Suppressor macrophage (primary cell): ENCODE measurements at regions not wholly inside any gene's neighbourhood (a gene's known extent, or its start where the extent isn't known, plus 50 kb on each side); places are given as distances from the start of the nearest gene placed in this dataset.
A peak's percentile ranks its signal among the peaks of the same experiment; 100 is the strongest.

ENCODE experiments used
- DNase-seq, 4 experiments: peaks; one replicate each; pipeline ENCODE4 v3.0.0-alpha.2; 2020 to 2022

DNA sequence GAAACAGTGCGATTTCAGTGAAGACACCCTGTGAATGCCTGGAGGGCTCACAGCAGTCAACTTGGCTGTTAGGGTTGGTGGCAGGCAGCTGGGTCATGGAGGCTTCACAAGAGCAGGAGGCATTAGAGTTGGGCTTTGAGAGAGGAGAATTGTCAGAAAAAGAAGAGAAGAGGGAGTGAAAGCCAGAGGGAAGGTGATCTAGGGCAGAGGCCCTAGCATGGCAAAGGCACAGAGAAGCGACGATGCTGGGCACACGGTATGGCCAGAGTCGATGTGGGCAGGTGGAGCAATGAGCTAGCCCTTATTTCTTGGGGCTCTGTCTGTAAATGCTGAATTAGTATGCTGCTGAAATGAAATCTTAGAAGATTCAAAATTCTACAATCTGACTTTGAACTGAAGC is 52.6 kb upstream of the OLFM4 start:
- no peak for DNase-seq

DNA sequence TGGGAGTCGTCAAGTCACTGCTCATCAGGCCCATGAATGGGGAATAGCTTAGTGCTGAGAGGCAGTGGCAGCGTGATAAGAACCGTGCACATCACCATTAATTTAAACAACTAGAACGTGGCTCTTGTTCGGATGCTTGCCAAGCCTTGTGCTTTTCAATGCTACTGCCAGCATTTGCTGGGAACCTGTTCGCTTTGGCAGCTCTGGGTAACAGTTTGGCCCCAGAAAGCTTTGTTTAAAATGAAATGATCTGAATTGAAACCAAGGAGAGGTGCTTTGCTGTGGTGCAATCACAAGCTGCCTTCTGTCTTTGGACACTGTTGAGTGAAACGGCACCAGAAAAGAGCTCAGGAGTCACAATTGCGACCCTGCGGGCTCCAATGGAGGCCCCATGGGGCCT is 53.5 kb upstream of the OLFM4 start:
- no peak for DNase-seq

DNA sequence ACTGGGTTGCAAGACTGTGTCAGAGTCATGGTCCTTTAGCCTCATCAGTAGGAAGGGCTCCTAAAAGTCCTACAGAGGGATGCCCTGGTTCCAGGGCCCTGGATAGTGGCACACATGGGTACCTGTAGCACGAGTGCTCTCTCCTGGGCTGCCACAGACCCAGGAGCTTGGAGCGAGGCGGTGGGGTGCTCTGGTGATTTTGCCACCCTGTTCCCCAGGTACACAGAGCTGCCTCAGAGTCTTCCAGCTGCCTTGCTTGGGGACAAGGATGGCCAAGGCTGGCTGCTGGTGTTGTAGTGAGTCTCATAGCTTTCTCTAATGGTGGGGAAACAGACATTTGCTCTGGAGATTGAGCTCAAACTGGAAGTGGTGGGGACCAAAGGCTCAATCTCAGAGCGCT is 53.9 kb upstream of the OLFM4 start:
- no peak for DNase-seq

DNA sequence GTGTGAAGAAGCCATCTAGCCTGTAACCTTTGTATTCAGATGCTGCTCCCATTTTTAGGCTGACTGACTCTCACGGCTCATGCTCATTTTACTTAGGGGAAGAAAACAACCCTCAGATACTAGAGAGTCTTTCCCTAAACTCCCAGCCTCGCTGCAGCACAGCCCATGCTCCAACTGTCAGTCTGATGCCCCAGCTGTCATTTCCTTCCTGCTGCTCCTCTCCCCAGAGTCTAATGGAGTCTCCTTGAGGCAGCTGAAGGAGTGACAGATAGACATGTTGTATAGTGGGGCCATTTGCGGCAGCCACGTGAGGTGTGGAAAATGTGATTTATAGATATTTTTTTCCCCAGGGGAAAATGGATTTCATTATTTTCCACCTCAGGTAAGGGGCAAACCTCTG is 59.2 kb upstream of the OLFM4 start:
- DNase-seq: no peak

DNA sequence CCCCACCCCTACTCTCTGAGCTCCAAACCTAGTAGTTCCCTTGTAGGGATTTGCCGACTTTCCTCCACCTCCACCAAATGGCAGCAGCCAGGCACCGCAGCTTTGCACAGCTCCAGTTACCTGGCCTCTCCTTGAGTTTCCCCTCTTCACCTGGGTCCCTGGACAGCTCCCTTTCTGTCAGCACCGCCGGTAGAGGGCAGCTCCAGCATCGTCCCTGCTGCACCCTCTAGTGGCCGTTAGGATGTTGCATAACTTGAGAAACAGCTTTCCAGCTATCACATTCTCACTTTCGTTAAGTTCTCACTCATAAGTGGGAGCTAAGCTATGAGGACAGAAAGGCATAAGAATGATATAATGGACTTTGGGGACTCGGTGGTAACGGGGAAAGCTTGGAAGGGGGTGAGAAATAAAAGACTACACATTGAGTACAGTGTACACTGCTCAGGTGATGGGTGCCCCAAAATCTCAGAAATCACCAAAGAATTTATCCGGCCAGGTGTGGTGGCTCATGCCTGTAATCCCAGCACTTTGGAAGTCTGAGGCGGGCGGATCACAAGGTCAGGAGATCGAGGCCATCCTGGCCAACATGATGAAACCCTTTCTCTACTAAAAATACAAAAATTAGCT is 60.4 kb upstream of the OLFM4 start:
- peak; percentile 74 to 91 (median 84) for DNase-seq

DNA sequence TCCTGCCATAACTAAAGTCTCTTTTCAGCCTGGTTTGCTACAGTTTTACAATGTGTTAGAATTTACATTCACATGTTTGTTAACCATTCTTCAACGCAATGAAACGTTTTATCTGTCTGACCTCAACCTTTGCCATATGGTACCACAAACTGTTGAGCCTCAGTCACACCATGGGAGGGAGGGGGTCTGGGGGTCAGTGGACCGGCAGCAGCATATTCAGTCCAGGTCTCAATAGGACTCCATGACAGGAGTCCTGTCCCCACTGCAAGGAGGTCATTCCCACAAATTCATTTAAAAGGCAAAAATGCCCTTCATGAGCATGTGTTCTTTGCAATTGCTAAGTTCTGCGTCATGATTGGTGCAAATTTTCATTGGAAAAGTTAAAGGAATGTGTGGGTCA is 66.6 kb upstream of the OLFM4 start:
- no peak for DNase-seq

DNA sequence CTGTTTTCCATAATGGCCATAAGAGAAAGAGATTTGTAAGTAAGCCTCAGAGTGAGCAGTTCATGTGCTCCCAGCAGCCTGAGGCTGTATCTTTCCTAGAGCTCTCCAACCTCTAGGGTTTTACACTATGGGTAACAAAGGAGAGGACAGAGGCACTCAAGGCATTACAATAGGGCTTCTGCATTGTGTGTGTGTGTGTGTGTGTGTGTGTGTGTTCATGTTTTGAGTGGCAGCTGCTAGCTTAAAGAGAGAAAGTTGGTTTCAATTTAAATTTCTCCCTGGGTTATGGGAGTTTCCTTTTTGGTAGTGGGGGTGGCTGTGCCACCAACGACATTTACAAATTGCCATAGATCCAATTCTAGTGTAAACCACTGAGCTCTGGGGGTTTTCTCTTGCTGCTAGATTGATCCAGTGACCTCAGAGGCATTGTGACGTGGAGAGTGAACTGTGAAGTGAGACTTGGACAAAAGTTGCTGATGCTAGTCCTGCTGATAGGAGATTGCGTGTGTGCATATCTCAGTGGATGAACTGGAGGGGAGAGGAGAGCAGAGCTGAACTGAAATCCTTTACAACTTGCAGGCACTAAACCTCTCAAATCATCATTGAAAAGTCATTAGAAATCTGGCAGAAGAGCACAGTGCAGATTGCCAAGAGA is 67.2 kb upstream of the OLFM4 start:
- no peak for DNase-seq

DNA sequence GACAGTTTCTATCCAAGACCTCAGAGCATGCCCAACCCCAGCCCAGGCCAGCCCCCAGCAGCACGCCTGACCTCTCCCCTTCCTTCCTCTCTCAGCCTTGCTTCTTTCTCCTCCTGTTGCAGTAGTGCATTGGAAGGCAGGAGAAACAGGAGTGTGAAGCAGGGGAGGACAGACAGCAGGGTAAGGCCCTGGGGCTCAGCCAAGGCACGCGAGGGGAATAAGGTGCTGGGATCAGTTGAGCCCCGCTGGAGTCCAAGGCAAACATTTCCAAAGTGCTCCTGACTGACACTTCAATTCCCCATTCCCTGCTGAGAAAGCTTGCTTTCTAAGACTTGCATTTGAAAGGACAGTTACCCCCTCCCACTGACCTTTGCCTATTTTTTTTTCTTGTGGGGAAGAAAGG is 73.1 kb upstream of the OLFM4 start:
- DNase-seq: no peak

DNA sequence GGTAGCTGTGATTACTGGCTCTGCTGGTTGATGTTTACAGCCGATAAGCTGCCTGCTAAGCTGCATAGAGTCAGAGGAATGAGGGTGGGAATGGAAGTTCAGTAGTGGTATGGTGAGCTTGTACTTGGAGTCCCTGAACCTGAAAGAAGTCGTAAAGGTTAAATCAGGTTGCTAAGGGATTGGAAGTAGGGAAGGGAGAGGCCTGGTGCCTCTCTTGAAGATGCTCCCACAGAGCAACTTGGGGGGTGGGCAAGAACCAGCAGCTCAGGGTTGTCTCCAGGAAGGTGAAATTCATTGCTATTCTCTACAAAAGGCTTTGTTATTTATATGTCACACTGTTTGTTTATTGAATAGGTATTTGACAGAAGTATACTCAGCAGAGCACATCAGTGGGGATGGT is 73.8 kb upstream of the OLFM4 start:
- DNase-seq: no peak

DNA sequence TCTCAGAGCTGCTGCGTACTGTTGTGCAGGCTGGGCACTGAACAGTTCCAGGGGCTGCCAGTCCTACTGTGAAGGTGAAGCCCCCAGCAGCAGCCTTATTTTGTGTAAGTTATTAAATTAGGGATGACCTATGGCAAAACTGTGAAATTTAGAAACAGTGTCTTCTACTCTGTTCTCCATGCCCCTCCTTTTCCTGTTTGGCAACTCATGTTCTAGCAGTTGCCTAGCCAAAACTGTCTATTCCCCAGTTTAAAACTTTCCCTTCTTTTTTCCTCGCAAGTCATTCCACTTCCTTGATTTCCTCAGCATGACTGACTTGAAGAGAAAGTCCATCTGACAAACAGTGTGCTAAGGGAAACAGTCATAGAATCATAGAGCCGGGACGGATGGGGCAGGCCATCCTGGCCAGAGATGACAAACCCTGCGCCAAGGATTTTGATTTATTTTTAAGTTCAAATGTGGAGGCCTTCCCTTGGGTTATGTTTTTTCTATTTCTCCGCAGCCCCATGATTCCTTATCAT is 78.1 kb upstream of the OLFM4 start:
- DNase-seq: peak in 1 of 4 experiments; percentile 34

DNA sequence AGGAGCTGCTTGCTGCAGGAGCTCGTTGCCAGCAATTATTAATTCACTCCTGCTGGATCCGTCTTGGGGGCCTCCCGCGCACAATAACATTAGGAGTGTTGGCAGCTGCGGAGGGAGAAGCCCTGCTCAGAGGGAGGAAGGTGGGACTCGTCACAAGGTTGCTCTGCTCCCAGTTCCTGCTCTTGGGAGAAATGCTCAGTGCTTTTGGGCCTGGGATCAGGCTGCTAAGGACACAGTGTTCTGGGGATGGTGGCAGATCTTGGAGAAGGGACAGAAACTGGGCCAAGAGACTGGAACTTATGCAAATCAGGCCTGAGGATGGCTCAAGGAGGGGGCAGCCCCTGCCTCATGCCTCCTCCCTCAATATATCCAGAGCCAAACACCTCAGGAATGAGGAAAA is 78.9 kb upstream of the OLFM4 start:
- DNase-seq: no peak

DNA sequence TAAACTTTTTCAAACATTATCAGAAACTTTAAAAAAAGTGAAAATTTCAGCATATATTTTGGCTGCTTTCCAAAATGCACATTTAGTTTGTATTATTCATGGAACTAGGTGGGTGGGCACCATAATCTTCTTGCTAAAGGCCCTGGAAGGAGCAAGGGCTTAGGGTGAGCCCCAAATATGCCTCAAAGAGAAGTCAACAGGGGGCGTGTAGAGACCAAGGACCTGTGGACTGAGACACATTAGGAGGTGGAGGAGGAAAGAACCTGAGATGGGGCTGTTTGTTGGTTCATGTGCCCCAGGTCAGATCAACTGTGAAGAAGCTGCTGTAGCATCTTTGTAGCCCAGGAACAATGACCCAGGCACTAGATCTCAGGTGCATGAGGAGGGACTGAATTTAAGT is 79.6 kb upstream of the OLFM4 start:
- DNase-seq: no peak

DNA sequence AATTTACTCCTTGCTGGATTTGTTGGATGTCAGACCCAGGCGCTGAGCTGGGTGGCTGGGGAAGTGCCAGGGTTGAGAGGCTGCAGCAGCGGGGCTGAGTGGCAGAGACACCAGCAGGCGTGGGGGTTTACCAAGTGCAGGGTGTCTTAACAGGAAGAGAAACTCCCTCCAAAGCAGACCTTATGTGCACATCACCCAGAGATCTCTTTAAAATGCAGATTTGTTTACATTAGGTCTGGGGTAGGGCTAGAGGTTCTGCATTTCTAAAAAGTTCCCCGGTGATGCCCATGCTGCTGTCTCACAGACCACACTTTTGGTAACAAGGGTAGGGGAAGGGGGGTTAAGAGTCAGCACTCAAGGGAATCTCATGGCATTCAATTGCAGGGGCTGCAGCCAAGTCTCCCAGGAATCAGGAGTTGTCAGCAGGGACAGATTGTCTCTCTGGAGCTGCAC is 80.7 kb upstream of the OLFM4 start:
- DNase-seq: peak; percentile 26 to 80 (median 70)

DNA sequence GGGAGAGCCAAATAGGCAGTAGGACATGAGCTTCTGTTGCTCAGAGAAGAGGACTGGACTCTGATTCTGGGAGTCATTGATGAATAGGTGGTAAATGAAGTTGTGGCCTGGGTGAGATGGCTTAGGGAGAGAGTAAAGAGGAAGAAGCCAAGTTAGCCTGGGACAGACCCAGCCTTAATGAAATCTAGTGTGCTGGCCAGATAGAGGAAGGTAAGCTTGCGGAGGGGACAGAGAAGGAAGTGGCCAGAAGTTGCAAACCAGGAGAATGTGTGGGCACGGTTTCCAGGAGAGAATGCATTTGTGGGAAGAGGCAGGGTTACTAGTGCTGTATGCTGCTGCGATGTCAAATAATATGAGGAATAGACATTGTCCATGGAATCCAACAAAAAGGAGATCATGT is 83.3 kb upstream of the OLFM4 start:
- peak in 3 of 4 experiments; percentile 51 to 69 (median 64) for DNase-seq

DNA sequence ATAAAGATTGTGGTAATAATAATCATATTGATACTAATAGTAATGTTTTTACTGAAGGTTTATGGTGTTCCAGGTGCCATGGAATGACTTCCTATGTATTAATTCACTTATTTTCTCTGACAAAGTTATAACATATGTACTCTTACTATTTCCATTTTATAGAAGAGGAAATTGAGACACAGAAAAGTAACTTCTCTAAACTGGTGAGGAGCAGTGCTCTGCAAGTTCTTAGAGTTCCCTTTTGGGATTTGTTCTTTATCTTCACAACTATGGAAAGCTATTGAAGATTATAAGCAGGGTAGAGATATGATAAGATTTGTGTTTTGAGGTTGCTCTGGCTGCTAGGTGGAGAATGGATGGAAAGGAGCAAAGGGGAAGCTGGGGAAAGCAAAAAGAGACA is 83.9 kb upstream of the OLFM4 start:
- peak in 3 of 4 experiments; percentile 10 to 64 (median 35) for DNase-seq

DNA sequence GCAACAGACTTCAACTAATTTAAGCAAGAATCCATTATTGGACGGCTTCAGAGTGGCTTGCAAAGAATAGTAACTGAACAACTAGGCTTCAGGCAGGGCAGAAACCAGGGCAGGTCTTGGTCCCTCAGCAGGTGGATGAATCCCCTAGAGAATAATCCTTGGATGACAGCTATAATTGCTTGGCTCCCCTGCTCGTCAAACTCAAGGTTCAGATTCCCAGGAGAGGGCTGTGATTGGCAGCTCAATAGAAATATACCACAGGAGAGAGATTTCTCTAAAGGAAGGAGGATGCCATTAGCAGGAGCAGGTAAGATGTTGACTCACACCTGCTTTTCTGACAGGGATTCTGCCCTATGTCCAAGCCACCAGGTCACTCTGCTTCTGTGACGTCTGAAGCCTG is 89.6 kb upstream of the PCDH8 start:
- DNase-seq: no peak

DNA sequence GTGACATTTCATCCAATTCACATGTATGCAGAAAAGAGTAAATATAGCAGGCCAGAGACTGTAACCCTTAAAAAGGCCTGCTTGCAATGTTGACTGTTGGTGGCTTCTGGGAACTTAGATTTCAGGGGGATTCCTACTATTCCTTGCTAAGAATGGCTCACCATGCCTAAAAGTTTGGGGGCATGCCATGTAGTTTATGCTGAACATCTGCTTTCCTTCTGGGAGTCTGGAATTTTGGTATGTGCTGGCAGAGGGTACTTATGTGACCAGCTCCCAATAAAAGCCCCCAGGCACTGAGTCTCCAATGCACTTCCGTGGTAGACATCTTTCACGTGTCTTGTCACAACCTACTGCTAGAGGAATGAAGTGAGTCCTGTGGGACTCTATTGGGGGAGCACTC is 88.4 kb upstream of the PCDH8 start:
- no peak for DNase-seq

DNA sequence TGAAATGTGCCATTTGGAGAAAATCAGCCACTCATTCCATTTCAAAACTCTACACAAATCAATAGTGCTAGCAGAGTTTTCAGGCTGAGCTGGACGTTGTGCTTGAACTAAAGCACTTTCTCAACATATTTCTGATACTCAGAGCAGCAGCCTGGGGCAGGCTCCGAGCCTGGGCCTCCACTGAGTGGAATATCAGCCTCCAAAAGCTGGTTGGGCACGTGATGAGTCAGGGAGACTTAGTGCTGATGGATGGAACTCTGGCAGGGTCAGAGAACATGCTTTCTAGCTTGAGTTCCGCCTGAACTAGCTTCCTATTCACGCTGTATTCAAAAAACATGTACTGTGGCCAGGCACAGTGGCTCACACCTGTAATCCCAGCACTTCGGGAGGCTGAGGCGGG is 85.8 kb upstream of the PCDH8 start:
- DNase-seq: no peak

DNA sequence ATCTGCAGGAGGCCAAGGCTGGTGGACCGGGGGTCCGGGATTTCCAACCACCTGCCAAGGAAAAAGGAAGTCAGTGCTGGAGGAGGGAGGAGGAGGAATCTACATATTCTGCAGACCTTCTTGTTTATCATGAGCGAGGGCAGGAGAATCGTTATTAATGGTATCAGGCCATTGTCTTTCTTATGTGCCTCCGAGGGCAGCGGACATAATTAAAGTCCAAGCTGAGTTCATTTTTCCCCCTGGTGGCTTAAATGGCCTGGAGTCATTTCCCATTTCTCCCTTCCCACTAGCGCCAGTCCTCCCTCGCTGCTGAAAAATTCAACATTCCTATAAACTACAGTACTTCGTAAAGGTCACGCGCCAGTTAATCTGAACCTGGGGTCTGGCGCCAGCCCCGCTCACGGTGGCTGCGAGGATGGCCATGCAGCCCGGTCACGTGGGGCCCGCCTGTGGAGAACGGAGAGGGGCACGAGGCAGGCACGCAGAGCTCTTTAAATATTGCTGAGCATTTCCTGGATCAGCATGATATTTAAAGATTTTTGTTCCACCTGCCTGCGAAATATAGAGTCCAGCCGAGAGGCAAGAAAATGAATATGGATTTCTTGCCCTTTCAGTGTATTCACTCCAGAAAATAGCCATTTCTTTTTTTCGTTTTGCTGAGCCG is 85.2 kb upstream of the PCDH8 start:
- DNase-seq: no peak

DNA sequence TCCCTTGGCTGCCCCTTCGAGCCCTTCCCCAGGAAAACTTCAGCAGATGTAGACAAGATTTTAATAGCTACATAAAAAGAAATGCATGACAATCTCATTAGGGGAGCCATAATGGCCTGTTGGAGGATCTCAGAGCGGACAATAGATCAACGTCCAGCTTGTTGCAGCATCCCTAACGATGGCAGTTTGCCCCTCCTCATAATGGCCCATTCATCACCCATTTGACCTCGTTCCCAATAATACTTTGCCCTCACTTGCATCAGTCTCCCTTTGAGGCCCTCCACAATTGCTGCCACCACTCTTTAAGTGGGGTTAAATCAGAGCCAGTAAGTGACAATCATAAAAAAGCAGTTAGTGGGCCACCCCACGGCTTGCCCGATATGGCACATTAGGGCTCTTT is 84.7 kb upstream of the PCDH8 start:
- no peak for DNase-seq

DNA sequence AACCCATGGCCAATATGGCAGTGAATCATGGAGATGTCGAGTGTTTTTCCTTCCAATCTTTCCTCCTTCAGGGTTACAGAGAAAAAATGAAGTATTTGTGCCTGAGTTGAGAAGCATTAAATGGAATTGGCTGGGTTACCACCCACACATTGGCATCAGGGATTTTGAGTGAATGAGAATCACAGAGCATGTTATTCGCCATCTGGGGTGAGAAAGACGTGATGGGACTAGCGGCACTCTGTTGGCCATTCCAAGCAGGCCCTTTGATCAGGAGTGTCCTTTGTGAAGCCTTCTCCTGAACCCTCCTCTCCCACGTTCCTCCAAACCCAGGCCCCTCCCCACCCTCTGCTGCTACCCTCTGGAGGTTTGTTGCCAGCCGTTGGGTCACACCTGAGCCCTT is 84.2 kb upstream of the PCDH8 start:
- no peak for DNase-seq

DNA sequence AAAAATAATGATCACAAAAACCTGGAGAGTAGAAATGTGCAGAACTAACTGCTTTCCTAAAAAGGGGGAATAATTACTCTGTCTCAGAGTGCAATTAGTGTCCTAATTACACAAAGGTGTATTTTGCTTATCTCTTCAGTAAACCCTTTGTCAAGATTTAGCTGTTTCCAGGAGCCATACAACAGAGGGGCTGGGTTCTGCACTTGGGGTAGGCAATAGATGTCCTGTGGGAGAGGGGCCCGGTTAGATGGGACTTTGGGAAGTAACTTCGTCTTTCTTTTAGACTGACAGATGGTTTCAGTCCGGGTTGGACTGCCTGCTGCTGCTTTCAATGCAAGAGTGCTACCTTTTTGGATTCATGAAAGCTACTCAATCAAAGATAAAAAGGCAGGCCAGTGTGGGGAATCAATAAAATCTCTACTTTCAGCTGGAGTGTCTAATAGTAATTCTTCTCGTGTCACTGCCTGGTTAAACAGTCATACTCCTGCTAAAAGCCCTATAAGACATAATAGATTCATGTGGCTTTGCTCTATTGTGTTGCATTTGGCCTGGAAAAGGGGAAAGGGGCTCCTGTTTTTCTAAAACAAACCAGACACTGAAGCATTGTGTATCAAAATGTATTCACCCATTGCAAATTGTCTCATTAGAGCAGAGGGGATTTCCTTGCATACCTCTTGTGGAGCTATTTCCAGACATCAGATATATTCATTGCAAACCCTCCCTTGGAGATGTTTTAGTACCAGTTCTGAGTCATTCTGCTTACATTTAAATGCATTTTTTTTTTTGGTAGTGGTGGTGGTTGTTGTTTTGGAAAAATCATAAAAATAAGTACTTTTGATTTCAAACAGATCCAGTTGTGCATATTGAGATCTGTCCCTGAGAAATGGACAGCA is 83.3 kb upstream of the PCDH8 start:
- DNase-seq: no peak

DNA sequence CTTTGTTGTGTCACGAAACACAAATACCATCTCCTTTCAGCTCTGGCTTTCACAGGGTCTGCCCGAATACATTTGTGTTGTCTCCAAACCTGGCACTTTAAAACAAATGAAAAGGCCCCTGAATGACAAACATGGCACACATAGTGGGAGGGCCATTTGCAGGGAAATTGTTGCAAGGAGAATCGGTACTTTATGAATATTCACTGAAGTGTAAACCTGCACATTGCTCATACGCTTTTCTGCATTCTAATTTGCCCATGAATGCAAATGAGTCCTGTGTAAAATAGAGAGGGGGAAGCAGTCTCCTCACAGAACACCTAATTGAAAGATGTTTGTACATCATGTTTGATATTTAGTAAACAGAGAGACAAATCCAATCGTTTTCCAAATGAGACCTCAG is 82.7 kb upstream of the PCDH8 start:
- no peak for DNase-seq
